ENCODE measurements at regions not wholly inside any gene's neighbourhood (a gene's known extent, or its start where the extent isn't known, plus 50 kb on each side); places are given as distances from the start of the nearest gene placed in this dataset.
A peak's percentile ranks its signal among the peaks of the same experiment; 100 is the strongest.
"Not testable (repeated sequence)": the region's sequence is repeated elsewhere in the genome, so short reads cannot be mapped to it uniquely, and the experiment has no call there.

DNA sequence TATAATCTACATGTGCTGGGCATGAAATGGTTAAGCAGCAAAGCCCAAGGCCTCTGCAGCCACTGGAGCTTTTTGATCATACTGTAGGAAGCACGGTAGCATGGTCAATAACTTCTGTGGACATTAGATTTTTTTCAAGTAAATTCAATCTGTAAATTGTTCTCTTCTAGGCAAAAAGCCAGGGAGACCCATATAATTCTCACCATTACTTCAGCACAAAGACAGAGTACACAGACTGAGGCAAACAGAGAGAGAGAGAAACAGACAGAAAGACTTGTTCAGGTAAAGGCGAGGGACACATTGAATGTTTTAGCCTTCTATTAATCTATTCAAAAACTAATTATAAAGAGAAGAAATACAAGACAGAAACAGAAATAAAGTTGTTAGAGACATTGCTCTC lies 349.4 kb downstream of the RFC3 start:
- no peak for DNase-seq (ENCODE audit: low spot score)

DNA sequence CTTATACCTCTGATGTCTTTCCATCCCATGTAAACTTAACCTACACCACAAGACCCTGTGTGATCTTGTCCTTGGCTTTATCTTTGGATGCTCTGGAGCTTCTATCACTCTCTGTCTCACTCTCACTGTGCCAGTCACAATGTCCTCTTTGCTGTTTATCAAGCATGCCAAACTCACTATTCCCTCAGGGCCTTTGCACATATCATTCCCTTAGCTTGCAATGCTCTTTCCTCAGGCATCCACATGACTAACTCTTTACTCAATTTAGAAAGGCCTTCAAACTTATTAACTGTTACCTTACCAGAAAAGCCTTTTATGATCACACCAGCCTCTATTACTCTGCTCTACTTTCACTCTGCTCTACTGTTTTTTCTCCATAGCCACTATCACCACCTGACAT lies 354.1 kb downstream of the RFC3 start:
- no peak for DNase-seq (ENCODE audit: low spot score)

DNA sequence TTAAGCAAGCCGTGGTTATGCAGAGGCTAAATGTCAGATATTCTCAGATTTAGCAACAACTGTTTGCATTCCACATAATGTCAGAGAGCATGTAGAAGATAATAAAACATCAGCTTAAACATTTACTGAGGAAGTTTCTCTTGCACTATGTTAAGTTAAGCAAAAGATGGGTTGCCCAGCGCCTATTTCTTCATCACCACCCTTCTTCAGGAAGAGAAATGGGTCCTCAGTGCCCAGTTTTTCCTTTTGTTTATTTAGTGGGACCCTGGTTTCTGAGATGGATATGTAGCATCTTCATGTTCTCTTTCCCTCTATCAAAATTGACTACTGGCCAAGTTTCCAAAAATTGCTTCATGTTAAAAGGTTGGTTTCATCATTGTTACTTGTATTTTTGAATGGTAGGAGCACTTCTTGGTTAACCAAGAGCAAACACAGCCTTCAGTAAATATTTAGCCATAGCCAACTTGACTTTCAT lies 356.8 kb downstream of the RFC3 start:
- no peak for DNase-seq (ENCODE audit: low spot score)

DNA sequence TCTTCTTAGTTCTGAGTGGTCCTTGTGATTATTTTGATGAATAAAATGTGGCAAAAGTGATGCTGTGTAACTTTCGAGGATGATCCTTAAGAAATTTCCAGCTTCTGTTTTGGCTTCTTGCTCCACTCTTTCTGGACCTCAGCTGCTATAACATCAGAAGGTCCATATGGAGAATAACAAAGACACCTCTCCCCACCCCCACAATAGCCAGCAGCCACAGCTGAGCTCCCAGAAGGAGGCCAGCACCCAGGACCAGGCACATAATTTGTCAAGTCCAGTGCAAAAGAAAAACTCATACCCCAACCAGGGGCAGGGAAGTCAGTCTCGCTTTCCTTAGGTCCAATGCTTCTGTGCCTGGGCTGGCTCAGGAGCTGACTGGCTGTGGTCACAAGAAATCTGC lies 357.6 kb downstream of the RFC3 start:
- DNase-seq (ENCODE audit: low spot score): no peak

DNA sequence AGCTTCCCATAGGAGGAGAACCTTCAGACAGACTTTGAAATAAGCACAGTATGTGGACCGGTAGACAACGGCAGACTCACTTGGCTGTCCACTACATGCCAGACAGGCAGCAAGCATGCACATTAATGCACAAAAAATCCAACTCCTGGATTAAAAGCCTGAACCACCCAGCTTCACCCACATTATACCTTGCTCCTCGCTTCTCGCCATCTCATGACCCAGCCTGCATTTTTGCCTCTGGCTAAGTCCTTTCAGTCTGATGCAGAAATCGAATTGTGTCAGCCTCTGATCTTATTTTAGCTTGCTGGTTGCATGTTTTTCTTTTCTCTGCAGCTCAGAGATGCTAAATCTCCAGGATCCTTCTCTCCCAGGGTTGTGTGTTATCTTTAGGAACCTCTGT lies 358.7 kb downstream of the RFC3 start:
- no peak for DNase-seq (ENCODE audit: low spot score)

DNA sequence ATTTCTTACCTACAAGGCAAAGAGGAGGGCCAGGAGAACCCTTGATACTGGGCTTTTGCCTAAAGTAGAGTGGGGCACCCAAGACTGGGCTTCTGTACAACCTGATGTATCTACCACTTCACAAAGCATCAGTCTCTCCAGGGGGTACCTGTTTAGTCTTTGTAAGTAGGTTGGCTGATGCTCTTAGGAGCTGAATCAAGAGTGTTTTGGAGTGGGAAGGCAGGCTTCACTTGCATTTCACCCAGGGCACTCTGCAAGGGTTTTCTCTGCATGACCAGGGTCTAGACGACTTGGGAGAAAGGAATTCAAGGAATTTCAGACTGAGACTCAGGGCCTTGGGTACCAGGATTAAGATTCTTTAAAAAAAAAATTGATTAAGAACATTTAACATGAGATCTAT lies 361.5 kb downstream of the RFC3 start:
- DNase-seq (ENCODE audit: low spot score): no peak

DNA sequence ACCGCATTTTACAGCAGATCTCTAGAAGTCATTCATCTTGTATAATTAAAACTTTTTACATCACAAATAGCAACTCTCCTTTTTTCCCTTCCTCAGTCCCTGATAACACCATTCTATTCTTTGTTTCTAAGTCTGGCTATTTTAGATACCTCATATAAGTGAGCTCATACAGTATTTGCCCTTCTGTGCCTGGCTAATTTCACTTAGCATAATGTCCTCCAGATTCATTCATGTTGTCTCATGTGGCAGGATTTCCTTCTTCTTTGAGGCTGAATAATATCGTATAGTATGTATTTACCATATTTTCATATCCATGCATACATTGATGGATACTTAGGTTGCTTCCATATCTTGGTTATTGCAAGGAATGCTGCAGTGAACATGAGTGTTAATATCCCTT lies 362.0 kb downstream of the RFC3 start:
- DNase-seq (ENCODE audit: low spot score): no peak

DNA sequence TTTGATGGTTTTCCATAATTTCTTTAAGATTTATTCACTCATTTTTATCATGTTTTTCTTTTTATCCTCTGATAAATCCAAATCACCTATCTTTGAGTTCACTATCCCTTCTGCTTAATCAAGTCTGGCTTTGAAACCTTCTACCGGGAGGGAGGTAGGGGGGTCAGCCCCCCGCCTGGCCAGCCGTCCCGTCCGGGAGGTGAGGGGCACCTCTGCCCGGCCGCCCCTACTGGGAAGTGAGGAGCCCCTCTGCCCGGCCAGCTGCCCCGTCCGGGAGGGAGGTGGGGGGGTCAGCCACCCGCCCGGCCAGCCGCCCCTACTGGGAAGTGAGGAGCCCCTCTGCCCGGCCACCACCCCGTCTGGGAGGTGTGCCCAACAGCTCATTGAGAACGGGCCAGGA lies 363.3 kb downstream of the RFC3 start:
- not testable (repeated sequence) for DNase-seq (ENCODE audit: low spot score)

DNA sequence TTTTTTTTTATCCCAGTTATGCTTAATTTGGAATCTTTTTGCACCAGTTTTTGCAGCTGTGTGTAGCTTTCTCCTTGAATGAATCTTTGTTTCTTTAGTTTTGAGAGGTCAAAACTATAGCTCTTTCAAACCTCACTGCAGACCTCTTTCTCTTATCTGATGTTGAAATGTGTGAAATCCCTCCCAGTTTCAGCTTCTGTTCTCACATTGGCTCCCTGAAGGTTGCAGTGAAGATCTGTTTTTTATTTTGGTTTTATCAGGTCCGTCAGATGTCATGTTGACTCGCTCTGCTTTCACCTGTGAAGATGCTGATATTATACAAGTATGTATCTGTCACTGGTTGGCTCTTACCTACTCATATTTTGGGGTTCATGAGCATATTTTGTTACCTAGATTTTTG lies 372.0 kb downstream of the RFC3 start:
- DNase-seq (ENCODE audit: low spot score): no peak

DNA sequence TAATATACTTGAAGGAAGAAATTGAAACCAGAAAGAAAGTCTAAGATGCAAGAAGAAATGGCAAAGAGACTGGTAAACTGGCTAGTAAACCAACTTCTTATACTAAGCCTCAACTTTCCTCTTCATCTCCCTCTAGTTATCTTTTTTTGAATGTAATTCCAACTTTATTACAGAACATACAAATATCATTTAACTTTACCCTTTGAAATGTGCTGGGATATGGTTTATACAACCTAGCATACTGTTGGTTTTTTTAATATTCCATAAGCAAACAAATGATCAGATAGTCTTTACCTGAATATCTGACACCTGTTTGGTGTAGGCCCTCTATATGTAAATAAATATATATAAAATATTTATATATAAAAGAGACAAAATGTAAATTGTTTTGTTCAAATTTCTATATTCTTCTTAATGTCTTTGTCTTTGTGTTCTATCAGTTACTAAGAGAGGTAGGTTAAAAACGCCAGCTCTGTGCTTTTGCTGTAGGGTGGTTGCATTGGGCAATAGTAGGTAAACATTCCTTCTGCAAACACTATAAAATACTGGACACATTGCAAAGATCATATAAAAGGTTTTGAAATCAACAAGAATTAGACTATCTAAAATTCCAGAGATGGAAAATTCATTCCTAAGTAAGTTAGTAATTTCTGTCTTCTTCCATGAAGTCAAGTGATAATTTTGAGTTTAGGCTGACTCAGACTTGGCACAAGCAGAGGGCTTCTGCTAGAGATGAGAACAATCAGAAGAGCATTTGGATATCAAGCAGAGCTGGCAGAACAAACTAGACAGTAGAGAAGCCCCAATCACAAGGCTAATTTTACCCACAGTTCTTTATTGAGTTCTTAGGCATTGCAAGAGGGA lies 383.3 kb downstream of the RFC3 start:
- DNase-seq (ENCODE audit: low spot score): peak; percentile 60

DNA sequence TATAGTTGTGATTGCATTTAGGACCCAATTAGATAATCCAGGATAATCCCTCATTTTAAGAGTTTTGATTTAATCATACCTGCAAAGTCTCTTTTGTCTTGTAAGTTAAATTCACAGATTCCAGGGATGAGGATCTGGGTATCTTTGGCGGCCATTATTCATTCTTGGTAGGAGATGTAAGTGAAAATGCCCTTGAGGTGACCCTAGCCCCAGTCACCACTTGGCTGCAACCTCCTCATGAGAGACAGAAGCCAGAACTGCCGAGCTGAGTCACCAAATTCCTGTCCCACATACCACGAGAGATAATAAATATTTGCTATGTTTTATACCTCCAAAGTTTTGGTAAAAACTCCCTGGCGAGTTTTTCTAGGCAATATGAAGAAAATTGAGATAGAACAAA lies 389.4 kb downstream of the RFC3 start:
- DNase-seq (ENCODE audit: low spot score): no peak

DNA sequence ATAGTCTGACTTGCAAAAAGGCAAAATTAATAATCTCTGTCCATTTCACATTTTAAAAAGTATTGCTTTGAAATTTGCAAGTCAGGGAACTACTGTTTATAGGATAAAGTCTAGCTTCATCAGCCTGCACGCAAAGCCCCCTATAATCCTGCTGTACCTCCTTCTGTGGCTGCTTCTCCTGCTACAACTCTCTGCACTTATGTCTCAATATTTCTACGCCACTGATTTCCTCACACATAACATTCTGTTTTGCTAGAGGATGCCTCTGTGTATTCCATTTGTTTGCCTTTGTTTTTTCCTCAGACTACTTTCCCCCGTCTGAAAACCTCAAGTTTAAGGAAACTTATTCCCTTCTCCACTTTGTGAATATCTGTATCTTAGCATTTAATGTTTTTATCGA lies 389.9 kb downstream of the RFC3 start:
- no peak for DNase-seq (ENCODE audit: low spot score)

DNA sequence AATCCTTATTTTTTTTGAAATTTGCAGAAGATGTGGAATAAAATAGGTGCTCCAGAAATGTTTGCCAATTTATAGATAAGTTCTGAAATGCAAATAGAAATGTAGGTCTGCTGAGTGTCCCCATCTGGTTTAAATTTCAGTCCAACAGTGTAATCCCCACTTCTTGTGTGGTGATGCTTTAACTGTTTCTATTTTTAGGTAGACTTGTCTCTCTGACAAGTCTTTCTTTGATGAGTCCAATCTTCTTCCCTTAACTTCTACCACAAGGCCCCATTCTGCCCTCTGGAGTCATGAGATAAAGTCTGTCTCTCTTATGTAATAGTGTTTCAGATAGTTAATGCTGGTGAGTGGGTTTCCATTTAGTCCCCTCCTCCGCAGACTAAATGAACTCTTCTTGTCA lies 390.4 kb downstream of the RFC3 start:
- DNase-seq (ENCODE audit: low spot score): no peak

DNA sequence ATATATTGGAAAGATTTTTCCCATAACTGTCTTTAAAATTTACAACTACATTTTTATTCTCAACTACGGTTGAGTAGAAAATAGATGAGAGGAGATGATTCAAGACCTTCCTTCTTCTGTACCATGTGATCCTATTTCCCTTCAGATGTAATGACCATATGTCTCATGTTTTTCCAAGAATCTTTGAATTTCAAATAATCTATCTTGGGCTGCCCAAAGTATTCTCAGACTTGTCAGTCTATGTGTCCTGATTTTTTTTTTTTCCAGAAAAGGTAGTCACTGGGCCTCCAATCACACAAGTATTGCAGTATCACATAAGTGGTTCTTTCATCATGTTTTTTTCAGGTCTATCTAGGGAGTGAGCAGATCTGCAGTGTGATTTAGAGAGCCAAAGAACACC lies 392.4 kb downstream of the RFC3 start:
- DNase-seq (ENCODE audit: low spot score): no peak

DNA sequence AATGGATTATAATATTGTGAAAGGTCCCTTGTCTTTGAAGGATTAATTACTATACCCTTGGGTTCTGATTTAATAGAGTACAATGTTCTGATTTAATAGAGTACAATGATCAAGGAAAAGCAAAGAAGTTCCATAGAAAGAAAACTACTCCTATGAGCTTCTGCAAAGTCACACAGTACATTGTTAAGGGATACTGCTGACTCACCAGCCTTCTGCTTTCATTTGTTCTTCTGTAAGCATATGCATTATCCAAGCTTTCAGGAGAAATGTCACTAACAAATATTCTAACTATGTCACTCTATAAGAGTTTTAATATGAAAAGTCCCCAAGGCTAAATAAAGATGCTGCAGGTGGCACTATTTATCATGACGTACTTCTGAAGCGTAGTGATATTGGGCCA lies 396.7 kb downstream of the RFC3 start:
- DNase-seq (ENCODE audit: low spot score): no peak

DNA sequence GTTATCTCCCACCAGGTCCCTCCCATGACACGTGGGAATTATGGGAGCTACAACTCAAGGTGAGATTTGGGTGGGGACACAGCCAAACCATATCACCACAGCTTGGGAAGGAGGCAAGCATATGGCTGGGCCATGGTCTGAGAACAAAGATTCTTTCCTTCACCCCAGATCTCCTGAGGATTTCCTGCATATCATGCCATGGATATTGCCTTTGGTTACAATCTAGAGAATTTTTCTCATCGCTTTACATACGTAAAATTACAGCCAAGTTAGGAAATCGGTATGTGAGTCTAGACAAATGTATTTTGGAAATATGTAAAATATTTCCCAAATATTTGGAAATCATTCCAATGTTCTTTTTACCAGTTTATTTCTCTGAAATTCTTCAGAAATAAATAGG lies 398.3 kb downstream of the RFC3 start:
- DNase-seq (ENCODE audit: low spot score): no peak

DNA sequence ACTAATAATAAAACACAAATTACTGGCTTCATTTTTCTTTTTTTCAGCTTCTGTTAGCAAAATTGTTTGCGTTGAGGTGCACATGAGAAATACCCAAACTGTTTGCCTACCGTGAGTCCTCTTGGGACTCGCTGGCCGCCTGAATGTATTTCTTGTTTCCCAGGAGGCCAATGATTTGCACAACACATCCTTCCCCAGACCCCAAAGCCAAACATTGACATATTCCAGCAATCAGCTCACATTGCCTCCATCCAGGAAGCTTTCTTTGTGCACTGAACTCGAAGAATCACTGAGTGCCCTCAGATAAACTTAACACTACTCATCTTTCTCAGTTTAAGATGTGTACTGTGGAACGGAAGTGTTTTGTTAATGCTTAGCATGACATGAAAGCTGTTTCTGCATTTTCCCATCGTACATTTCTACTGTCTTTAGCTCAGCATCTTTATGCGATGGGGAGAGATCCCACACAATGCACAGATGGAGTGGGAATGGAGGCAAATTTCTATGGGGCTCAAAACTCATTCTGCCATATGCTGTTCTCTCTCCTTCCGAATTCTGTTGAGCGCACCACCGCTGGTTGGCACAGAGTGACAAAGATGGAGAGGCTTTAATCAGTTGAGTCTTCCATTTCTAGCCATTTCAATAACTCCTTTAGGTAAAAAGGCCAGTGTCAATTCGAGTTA lies 399.5 kb downstream of the RFC3 start:
- DNase-seq (ENCODE audit: low spot score): no peak

DNA sequence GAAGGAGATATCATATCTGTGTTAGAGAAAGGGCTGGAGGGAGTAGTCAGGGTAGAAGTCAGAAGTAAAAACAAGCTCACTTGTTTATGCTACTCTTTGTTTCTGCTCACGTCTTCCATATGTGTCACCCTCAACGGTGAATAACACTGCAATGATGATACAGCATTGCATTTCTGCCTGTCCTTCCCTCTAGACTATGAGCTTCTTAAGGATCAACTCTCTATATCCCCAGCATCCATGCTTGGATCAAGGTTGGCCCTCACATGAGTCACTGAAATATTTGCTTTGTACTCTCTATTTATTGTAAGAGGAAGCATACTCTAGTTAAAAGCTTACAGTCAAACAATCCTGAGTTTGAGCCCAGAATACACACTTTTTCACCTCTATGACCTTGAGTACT lies 406.0 kb downstream of the RFC3 start:
- no peak for DNase-seq (ENCODE audit: low spot score)

DNA sequence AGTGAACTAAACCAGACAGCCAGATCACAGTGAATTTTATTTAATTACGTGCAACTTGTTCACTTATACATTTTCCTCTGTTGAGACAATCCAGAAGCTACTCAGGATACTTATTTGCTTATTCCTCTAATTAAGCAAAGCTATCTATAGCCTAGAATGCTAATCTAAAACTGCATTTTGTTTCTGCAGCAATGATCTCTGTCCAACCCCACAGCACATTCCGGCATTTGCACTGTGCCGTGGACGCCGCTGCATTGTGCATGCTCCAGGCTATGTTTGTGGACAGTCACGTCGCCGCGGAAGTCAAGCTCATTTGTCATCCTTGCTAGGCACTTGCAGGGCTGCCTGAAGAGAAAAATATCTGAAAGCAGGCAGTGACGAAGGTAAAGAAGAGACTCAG lies 406.9 kb downstream of the RFC3 start:
- no peak for DNase-seq (ENCODE audit: low spot score)

DNA sequence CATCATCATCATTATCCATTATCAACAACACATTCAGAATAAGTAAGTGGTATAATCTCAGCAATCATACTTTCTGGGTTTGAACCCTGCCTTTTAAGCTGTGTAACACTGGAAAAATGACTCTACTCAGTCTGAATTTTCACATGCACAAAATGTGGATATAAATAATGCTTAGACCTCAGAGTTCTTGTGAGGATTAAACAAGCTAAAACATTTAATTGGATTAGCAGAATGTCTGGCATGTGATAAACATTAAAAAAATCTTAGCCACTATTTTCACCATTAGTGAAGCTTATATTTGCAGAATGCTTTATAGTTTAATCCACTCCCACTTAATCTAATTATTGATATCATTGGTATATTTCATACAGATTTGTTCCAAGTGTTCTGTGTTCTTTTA lies 412.3 kb downstream of the RFC3 start:
- no peak for DNase-seq (ENCODE audit: low spot score)

DNA sequence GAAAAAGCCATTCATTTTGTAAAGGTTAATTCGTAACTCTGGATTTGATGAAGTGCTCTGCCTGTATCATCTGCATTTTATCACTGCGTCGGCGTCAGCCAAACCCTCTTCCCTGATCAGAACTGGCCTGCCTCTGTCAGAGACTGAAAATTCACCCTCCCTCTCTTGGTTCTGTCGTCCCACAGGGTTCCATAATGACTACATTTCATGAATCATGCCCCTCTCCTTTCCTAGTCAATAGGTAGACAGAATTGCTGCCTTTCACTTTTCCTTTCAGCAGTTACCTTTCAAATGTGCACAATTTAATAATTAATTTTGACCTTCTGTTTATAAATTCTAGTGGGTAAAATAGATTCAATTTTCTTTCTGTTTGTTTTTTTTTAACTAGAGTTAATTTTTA lies 423.4 kb downstream of the RFC3 start:
- no peak for DNase-seq (ENCODE audit: low spot score)

DNA sequence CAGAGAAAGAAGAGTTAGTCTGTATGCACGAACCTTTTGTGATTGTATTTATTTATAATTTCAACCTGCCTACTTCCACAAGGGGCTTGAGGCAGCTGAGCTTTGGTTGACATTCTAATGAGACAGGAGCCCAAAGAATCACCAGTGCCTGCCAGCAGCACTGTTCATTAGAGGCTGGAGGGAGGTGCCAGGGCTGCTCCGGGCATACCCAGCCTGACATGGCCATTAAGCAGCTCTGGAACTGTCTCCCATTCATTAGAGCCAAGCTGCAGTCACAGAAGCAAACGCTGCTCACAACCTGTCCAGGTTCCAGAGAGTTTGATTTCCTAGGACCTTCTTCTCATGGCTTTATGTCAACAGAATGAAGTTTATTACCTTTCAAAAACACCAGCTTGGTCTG lies 425.5 kb downstream of the RFC3 start:
- no peak for DNase-seq (ENCODE audit: low spot score)

DNA sequence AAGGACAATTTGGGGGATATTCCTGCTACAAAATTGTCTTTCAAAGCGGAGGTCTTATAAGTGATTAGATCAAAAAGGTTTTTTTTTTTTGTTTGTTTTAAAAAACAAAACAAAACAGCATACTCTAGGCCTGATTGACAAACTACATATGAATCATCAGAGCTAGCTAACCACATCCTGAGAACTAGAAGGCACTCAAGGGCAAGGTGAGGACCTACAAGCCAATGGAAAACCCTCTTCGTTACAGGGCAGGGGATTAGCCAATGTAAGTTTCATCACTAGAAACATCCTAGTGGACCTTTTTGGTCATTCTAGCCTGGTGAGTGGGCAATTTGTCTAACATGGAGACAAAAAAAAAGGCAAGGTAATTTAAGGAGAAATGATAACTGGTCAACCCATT lies 428.6 kb downstream of the RFC3 start:
- DNase-seq (ENCODE audit: low spot score): no peak

DNA sequence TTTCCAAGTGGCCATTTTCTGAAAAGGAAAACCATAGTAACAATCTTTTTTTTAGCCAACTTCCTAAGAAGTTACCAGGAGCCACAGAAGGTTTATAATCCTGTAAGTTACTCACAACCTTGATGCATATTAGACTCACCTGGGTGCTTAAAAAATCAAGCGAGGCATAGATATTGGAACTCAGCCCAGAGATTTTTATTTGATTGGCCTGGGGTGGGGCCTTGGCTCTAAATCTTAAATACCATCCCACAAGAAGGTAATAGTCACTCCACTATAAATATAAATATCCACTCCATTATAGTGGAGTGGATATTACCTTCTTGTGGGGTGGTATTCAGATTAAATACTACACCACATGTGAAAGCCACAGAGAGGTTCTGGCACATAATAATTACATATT lies 429.6 kb downstream of the RFC3 start:
- no peak for DNase-seq (ENCODE audit: low spot score)
